ENCODE measurements at regions not wholly inside any gene's neighbourhood (a gene's known extent, or its start where the extent isn't known, plus 50 kb on each side); places are given as distances from the start of the nearest gene placed in this dataset.
"Not testable (repeated sequence)": the region's sequence is repeated elsewhere in the genome, so short reads cannot be mapped to it uniquely, and the experiment has no call there.

DNA sequence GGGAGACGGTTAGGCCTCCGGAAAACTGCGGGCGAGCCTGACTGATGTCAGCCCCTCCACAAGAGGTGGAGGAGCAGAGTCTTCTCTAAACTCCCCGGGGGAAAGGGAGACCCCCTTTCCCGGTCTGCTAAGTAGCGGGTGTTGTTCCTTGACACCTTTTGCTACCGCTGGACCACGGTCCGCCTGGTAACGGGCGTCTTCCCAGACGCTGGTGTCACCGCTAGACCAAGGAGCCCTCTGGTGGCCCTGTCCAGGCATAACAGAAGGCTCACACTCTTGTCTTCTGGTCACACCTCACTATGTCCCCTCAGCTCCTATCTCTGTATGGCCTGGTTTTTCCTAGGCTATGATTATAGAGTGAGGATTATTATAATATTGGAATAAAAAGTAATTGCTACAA is 513.4 kb downstream of the AMY1C start:
- TF ChIP-seq, protein P1, sequence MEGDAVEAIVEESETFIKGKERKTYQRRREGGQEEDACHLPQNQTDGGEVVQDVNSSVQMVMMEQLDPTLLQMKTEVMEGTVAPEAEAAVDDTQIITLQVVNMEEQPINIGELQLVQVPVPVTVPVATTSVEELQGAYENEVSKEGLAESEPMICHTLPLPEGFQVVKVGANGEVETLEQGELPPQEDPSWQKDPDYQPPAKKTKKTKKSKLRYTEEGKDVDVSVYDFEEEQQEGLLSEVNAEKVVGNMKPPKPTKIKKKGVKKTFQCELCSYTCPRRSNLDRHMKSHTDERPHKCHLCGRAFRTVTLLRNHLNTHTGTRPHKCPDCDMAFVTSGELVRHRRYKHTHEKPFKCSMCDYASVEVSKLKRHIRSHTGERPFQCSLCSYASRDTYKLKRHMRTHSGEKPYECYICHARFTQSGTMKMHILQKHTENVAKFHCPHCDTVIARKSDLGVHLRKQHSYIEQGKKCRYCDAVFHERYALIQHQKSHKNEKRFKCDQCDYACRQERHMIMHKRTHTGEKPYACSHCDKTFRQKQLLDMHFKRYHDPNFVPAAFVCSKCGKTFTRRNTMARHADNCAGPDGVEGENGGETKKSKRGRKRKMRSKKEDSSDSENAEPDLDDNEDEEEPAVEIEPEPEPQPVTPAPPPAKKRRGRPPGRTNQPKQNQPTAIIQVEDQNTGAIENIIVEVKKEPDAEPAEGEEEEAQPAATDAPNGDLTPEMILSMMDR (conservative IDR thresholded peaks at IDR 0.05; ENCODE audit: low read depth, low read length): 0 out of 2 replicates have a peak, but pooled peaks have one; percentile 16
- intact Hi-C loops (cut with micrococcal nuclease; ENCODE audit: unreplicated experiment); POLR2A ChIA-PET (ENCODE audit: low non-redundant PET); BruUV-seq (replicated peaks); H3K9me3 ChIP-seq (ENCODE audit: low read depth, low read length, poor library complexity, severe bottlenecking); H3K27me3 ChIP-seq (replicated peaks; ENCODE audit: insufficient read depth, low read depth, low read length, poor library complexity); H3K4me1 ChIP-seq (ENCODE audit: insufficient read depth, low read length, poor library complexity, severe bottlenecking); H3K27ac ChIP-seq (ENCODE audit: low read depth, low read length, poor library complexity, severe bottlenecking); DNase-seq (ENCODE audit: low spot score); H3K4me3 ChIP-seq (ENCODE audit: low read depth, low read length, poor library complexity, severe bottlenecking); CTCF ChIA-PET; H3K36me3 ChIP-seq (ENCODE audit: insufficient read depth, low read length, poor library complexity, severe bottlenecking): not testable (repeated sequence)

DNA sequence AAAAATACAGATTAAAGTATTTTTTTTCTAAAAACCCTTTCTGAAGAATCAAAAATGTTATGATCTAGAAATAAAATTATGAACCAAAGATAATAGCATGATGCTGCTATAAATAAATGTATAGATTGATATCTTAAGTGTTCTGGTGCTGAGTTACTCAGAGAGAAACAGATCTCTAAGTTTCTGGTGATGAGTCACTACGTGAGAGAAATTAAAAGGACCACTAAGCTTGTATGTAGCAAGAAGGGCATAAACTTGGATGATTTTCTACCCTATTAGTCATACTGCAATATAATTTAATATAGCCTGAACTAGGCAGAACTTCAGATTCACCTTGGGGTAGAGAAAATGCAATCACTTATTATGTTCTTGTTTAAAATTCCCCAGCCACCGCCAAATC is 514.8 kb downstream of the AMY1C start:
- ChIA-PET CTCF (no interaction called here), POLR2A (ENCODE audit: low non-redundant PET) (no interaction called here)
- Histone ChIP-seq H3K9me3 (ENCODE audit: low read depth, low read length, poor library complexity, severe bottlenecking) (no peaks in the 10 kb centered on the region), H3K27ac (ENCODE audit: low read depth, low read length, poor library complexity, severe bottlenecking) (no peak overlapping the region), H3K27me3 (replicated peaks; ENCODE audit: insufficient read depth, low read depth, low read length, poor library complexity) (no peaks in the 10 kb centered on the region), H3K4me3 (ENCODE audit: low read depth, low read length, poor library complexity, severe bottlenecking) (no peak overlapping the region), H3K36me3 (ENCODE audit: insufficient read depth, low read length, poor library complexity, severe bottlenecking) (no peaks in the 10 kb centered on the region), H3K4me1 (ENCODE audit: insufficient read depth, low read length, poor library complexity, severe bottlenecking) (no peaks in the 10 kb centered on the region)
- no TSS peak for BruUV-seq (replicated peaks)
- no peak for TF ChIP-seq EZH2 (IDR thresholded peaks at IDR 0.05; ENCODE audit: borderline replicate concordance, low read depth, low read length, poor library complexity, severe bottlenecking)
- TF ChIP-seq, protein P1 (conservative IDR thresholded peaks at IDR 0.05; ENCODE audit: low read depth, low read length): no peak
- intact Hi-C loops (cut with micrococcal nuclease; ENCODE audit: unreplicated experiment): no loop called here
- no peak for DNase-seq (ENCODE audit: low spot score)

- no peak overlapping the region for H3K27ac ChIP-seq (ENCODE audit: low read depth, low read length, poor library complexity, severe bottlenecking)
- intact Hi-C loops (cut with micrococcal nuclease; ENCODE audit: unreplicated experiment): no loop called here
- H3K27me3 ChIP-seq (replicated peaks; ENCODE audit: insufficient read depth, low read depth, low read length, poor library complexity): no peaks in the 10 kb centered on the region
- CTCF ChIA-PET: no interaction called here
- H3K4me1 ChIP-seq (ENCODE audit: insufficient read depth, low read length, poor library complexity, severe bottlenecking): no peaks in the 10 kb centered on the region
- TF ChIP-seq, protein P1 (conservative IDR thresholded peaks at IDR 0.05; ENCODE audit: low read depth, low read length): no peak
- no peak for TF ChIP-seq EZH2 (IDR thresholded peaks at IDR 0.05; ENCODE audit: borderline replicate concordance, low read depth, low read length, poor library complexity, severe bottlenecking)
- no peaks in the 10 kb centered on the region for H3K36me3 ChIP-seq (ENCODE audit: insufficient read depth, low read length, poor library complexity, severe bottlenecking)
- no peaks in the 10 kb centered on the region for H3K9me3 ChIP-seq (ENCODE audit: low read depth, low read length, poor library complexity, severe bottlenecking)
- DNase-seq (ENCODE audit: low spot score): no peak
- H3K4me3 ChIP-seq (ENCODE audit: low read depth, low read length, poor library complexity, severe bottlenecking): no peak overlapping the region
- POLR2A ChIA-PET (ENCODE audit: low non-redundant PET): no interaction called here
- no TSS peak for BruUV-seq (replicated peaks)
These were observed 515.5 kb downstream of the AMY1C start for GRCh38 chr1:104265163-104265562.

Data from A673 (cell line).